DMS53 treated with DMSO at 0.1 percent for 48 hours (cell line): ENCODE measurements at regions not wholly inside any gene's neighbourhood (a gene's known extent, or its start where the extent isn't known, plus 50 kb on each side); places are given as distances from the start of the nearest gene placed in this dataset.

Experiments used
- DNase-seq: peaks from one replicate; lab custom pipeline; 2025; ENCODE audit not compliant: unreplicated experiment; lab: John Stamatoyannopoulos, UW

DNA sequence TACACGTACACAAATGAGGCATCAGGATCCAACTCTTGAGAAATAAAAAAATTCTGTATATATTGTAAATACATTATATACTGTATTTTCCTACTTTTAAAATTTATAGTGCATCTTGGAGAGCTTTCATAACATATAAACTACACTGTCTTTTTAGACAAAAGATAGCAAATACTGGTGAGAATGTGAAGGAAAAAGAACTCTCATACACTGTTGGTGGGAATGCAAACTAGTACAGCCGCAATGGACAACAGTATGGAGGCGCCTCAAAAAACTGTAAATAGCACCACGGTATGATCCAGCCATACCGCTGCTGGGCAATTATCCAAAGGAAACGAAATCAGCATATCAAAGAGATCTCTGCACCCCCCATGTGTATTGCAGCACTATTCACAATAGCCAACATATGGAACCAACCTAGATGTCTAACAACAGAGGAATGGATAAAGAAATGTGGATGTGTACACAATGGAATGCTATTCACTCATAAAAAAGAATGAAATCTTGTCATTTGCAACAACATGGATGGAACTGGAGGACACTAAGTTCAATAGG, 292.4 kb downstream of the EFNB2 start:
- no peak for DNase-seq

DNA sequence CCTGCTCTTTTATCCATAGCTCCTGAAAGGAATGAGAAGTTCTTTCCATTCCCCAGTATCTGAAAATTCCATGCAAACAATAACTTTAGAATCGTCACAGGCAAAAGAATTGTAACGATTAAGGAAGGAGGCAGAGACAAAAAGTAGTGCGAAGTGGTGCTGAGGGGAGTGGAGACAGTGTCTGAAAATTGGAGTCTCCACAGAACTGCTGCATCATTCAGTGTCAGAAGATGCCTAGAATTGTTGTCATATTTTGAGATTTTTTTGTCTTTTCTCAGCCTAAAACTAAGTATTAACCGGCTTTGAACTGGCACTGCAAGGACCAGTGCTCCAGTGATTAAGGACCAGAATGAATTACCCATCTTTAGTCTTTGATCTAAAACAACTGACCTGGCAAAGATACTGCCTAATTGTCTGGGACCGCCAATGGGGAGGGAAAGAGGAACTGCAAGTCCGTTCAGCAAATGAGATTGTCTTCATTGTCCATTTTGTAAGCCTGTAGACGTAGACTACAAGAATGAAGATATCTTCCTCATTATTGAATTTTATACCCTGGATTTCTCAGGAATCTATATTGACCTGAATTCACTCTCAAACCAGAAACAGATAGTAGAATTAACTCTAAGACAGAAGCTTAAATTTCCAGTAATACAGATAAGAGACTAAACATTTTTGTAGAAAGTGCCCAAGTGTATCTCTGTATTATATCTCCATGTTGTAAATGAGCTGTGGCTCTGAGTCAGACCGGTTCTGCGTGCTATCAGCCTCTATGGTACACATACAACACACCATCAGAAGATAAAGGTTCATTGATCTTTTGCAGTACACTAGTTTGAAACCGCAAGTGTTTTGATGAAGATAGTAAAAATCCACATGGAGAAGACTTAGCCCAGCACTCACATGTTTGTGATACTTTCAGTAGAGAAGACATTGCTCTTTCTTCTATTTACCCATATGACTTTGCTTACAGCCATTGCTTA, 293.2 kb downstream of the EFNB2 start:
- DNase-seq, result no peak

DNA sequence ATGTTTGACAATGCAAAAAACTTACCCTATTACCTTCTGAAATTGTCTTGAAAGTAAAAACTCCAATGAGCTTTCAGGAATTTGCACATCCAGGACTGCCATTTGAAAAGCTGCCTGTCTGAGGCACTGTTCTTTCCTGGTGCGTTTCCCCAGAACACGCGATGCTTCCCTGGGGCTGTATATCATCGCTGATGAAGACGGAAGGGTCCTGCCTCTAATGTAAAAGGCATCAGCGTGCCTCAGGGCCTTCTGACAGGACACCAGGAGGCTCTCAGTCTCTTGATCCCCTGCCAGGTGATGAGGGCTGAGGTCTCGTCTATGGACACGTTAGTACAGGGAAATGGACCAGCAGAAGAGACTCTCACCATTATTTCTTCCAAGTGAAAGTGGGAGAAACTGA, 296.8 kb downstream of the EFNB2 start:
- DNase-seq, result no peak

DNA sequence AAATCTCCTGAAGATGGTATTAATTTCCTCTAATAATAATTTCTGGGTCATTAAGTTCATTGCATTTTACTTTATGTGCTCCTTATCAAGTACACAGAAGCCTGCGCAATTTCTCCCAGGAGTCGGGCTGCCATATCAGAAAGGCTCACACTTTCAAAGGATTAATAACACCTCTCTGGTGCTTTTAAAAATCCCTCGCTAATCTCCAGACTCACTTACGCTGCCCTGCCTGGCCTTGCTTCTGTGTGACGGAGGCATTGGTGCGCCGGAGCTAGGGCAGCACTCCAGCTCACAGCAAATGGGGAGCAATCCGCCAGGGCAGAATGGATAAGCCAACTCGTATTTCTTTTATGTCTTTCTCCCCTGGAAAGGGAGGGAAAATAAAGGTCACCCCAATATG, 300.8 kb downstream of the EFNB2 start:
- DNase-seq, result no peak

DNA sequence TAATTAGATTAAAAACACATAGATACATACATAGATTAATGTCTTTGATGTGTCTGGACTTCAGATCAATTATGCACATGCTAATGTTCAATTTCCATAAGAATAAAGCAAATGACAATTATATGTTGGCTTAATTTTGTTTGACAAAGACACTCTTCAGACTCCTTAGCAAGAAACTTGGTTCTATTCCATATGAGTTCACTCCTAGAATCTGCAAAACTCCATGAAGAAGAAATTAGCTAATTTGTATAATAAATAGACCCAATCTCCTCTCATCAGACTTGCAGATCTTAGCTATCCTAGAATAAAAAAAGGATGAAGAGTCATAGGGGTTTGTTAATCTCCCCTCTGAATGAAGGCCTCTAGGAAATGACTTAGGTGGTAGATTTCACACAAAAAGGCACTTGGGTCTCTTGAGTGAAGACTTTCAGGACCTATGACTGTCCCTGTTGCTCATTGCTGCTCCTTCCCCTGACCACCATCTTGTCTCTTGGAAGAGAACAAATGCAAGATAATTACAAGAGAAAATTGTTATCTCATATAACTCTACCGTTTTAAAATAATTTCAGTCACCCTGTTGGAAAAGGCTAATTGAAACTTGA, 302.2 kb downstream of the EFNB2 start:
- no peak for DNase-seq

DNA sequence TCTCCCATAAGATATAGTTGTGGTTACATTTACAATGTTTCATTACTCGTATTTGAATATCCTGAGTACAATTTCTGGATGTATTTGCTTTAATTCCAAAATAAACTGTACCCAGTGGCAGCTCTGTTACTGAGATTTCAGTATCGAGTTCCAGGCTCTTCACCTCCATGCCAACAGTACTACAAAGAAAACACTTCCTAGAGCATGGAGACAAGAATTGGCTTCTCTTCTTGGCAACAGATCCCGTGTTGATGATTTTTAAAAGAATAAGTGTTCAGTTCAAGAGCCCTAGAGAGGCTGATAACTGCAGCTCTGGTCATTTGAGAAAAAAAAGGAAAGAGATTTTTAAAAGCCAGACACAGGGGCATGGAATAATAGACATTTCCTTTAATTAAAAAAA, 302.8 kb downstream of the EFNB2 start:
- DNase-seq, result no peak

DNA sequence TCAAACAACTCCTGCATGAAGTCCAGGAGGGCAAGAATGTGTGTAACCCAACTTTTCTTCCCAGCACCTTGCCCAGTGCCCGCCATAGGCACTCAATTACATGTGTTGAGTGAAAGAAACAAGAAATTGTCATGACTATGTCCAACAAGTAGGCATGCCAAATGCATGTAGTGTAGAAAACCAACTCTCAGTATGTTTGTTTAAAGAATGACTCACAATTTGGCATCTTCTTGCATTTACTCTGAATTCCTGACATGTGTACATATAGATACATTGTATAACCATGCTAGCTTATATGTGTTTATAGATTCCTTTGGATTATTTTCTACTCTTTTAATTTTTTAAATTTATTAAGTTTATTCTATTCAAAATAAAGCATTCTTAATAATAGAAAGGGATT, 305.0 kb downstream of the EFNB2 start:
- DNase-seq, result peak; percentile 25

DNA sequence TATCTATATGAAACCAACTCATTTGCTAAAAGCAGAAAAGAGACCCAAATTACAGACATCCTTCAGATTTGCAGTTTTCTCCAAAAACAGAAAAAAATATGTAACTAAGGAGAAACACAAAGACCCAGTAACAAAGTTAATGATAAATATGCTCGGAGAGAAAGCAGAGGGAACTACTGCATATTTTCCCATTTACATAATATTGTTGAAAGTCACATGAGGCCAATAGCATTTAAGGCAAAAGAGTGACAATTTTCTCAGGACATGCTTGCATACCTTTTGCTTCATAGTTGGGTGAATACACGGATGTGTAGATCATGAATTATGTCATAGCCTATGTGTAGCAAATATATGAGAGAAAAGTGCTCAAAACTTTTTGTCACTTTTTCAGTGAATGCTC, 310.3 kb downstream of the EFNB2 start:
- DNase-seq, result no peak

DNA sequence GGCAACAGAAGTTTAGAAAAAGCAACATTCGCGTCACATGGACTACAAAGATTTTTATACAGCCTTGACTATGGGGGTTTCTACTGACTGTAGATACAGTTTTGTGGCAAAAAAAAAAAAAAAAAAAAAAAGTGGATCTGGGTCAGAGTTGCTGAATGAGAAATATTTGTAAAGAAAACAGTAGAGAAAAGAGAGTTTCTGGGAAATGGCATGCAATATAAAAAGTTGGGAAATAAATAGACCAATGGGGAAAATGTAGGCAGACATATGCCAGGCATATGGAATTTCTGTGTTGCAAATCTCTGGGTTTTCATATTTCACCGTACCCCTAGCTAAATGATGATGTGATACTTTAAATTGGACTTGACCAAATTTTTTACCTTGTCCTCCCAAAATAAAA, 315.3 kb downstream of the EFNB2 start:
- DNase-seq, result no peak

DNA sequence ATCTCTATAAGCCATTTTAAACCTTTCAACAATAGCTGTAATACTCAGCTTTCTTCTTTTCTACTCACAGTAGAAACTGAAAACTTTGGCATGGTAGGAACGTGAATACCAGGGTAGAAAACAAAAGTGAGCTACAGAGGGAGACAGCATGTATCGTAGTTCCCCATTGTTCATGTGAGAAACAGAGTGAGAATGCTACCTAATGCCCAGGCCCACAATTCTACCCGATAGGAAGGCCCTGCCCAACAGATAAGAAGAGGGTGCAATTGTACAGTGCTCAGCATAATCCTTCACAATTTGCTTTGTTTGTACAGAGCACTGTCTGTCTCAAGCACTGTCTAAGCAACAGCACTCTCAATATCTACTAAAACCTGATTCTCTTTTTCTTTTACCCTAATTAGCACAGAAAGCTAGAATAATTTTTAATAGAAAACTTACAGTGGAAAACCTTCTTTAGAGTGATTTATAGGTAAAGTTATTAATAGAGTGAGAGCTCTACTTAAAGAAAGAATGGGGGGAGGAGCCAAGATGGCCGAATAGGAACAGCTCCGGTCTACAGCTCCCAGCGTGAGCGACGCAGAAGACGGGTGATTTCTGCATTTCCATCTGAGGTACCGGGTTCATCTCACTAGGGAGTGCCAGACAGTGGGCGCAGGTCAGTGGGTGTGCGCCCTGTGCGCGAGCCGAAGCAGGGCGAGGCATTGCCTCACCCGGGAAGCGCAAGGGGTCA, 322.3 kb downstream of the EFNB2 start:
- no peak for DNase-seq

DNA sequence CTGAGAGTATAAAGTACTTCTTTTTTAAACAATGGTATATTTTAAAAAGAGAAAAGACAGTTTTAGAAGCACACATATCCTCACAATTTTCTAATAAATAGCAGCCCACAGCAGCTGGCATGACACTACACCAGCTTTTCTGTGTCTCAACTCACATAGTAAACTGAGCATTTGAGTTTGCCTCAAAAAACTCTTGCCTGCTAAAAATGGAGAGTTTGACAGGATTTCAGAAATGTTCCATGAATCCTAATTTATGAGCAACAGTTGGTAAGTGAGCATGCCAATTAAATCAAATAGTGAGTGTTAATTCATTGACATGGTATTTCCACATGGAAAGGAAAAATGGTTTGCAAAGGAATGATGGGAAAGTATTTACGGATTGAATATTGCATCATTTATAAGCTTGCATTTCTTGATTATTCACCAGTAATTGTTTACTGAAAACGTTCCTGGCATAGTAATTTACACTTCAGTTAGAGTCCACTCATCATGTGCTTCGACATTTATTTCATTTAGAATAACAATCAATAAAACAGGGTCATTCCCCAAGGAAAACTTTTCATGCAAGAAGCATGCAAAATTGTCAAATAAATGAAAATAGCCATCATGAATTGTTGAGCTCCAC, 323.0 kb downstream of the EFNB2 start:
- no peak for DNase-seq

DNA sequence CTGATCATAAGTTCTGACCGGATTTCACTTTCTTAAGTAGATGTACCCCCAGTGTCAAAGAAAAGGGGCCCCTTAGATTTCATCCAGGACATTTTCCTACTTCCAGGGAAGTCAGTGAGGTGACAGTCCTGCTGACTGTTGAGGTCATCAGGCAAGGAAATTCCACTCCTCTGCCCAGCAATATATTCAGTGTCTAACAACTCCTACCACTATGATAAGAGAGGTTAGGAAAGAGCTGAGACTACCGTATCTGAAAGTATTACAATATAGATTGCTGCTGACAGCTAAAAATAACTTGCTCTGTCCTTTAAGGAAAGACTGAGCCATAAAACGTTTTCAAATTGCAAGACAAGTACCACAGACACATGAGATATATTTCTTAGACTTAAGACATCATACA, 325.1 kb downstream of the EFNB2 start:
- no peak for DNase-seq

DNA sequence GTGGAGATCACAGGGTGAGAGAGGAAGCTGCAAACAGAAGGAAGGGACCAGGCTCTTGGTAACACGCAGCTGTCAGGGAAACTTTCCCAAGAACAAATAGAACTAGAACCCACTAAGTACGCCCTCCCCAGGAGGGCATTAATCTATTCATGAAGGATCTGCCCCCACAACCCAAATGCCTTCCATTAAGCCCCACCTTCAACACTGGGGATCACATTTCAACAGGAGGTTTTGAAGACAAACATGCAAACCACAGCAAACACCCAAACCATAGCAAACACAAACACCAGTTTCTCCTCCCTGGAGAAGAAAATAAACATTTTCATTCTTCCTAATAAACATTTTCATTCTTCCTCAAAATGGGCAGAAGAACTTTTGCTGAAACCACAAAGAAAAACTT, 329.6 kb downstream of the EFNB2 start:
- no peak for DNase-seq

DNA sequence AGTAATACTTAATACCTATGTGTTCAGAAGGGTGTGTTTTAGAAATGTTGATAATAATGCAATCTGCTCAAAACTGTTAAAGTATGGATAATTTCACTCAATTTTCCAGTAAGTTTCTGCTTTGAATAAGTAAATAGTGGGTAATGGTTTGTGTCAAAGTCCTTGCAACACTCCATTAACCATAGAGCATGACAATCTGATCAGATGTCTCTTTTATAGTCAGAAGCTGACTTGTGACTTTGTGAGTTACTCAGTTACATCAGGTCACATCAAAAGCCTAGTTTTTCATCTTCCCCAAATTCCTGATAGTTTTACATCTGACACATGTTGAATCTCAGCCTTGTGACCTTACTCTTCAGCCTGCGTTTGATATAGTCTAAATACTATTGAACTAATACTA, 338.0 kb downstream of the EFNB2 start:
- no peak for DNase-seq

DNA sequence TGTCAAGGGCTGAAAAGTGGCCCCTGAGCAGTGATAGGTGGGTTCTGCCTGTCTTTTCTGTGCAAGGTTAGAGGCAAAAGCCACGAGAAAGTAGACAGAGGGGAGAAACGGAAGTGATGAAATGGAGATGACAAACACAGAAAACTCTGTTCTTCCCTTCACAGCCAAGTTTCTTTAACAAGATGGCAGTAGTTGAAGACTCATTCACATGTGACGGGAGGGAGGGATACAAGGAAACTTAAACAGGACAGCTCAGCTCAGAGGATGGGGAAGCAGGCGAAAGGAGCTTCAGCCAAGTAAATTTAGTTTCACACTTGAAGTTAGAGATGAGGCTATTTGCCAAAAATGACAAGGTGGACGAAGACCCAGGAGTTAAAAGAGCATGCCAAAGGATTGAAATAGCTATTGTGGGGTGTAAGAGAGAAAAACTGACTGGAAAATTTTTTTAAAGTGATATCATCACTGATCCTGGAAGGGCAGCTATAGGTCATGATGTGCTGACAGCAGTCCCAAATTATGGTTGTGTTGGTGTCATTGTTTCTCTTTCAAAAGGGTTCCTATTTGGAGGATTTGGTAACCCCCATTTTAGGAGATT, 347.9 kb downstream of the EFNB2 start:
- no peak for DNase-seq

DNA sequence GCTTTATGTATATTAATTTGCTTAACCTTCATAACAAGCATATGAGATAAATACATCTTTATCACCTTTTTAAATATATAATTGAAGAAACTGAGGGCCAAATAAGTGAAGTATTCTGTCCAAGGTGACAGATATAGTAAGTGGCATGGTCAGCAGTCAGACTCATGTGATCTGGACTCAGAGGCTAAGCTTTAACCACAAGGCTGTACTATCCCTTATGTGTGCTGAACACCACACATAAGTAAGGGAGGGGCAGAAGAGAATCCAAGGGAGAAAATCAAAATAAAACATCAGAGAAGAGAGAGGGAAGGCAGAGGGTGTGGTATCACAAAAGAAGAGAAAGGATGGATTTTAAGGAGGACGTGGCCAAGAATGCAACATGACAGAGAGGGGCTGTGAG, 348.4 kb downstream of the EFNB2 start:
- DNase-seq, result no peak

DNA sequence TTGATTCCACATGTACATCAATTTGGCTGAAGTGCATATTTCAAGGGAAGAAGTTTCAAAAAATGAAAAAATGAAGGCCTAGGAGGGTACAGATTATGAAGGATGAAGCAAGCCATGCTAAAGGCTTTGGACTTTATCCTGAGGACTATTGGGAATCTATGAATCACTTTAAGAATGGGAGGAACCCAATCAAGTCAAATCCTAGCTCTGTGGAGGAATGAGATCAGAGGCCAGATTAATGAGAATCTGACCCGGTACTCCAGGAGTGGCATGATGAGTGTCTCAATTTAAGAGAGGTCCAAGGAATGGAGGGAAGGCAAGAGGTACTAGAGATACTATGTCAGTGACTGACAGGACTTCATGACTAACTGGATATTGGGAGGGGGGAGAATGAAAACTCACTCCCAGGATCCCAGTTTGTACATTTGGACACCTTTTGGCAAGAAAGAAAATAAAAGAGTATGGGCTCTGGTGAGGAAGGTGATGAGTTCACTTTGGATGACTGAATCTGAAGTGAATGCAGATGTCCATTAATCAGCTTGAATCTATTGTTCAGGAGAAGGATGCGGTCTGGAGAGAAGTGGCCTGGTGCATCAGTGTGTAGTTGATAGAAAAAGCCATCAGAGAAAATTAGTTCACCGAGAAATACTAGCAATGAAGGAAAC, 349.0 kb downstream of the EFNB2 start:
- DNase-seq, result no peak

DNA sequence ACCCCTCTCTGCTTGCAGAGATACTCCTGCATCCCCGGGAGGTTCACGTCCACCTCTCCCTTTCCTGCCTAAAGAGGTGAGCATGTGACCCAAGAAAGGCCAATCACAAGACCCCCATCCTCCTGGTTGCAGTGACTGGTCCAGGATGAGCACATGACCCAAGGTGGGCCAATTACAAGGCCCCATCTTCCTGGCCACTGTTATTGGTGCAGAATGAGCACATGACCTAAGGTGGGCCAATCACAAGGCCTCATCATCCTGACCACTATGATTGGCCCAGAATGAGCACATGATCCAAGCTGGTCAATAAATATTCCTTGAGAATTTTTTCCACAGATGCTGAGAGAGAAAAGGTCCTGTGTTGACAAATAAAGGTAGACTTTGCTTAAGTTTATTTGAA, 350.7 kb downstream of the EFNB2 start:
- no peak for DNase-seq

DNA sequence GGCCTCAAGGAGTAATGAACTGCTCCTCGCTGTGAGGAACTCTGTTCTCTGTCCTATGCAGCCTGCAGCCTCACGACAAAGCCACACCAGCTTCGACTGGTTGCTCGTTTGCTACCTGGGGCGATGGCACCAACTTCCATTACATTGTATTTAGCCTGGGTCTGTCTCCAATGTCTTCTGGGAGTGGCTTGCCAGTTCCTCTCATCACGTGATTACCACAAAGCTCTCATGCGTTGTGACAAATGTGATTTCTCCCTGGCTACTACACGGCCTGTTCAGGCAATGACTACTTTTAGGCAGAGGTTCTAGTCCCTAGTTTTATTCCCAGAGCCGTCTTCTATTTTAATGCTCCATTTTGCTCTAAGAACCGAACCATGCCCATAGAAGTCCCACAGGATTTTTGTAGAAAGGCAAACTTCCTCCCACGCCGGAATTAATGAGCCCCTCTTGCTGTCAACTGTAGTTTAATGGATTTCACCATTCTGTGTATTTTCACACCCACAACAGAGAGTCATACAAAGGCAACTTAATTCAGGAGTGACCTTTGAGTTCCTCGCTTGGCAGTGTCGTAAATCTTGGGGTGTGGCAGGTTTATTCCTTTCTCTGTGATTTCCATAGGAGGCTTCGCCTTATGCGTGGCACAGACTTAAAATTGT, 351.9 kb downstream of the EFNB2 start:
- no peak for DNase-seq

DNA sequence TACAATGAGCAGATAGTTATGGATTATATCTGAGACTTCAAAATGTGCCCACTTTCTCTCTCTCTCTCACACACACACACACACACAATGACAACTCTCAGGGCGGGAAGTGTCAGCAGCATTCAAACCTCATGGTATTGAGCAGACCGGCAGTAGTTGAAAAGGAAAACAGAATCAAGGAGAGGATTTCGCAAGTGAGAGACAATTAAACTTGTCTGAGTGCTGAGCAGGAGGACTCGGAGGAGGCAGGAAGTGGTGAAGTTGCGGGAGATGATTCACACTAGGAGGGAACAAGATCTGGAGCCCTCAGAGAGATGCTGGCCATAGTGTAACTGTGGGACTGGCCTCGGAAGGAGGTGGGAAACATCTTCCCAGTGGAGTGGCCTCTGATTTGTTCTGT, 353.1 kb downstream of the EFNB2 start:
- no peak for DNase-seq
